ENCODE measurements at regions not wholly inside any gene's neighbourhood (a gene's known extent, or its start where the extent isn't known, plus 50 kb on each side); places are given as distances from the start of the nearest gene placed in this dataset.
A peak's percentile ranks its signal among the peaks of the same experiment; 100 is the strongest.
"Not testable (repeated sequence)": the region's sequence is repeated elsewhere in the genome, so short reads cannot be mapped to it uniquely, and the experiment has no call there.

DNA sequence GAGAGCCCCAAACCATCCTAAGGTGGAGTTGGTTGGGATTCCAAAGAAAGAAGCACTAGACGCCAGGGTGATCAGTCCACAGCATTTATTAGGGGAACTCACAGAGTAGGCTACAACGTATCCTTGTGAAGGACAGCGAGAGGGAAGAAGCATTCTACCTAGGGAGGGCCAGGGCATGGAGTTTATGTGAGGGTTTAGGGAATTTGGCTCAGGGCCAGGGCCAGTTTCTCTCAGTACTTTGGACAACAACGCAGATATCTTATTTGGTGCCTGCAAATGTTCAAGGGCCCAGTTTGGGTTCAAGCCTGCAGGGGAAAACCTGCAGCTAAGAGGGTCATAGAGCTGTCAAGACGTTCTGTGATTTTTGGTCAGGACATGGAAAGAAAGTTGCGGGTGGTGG, 73.9 kb upstream of the GJB6 start:
- Histone ChIP-seq H3K27me3 (peaks cover 39% of the 10 kb centered on the region), H3K4me3 (no peak overlapping the region), H3K4me1 (peaks cover 0 to 5% (median 0%) of the 10 kb centered on the region in 3 donors), H3K27ac (no peak overlapping the region), H3K36me3 (no peaks in the 10 kb centered on the region), H3K9me3 (peaks cover 0 to 19% (median 0%) of the 10 kb centered on the region in 3 donors)
- TF ChIP-seq POLR2A (IDR thresholded peaks at IDR 0.05) (no peak), POLR2AphosphoS5 (IDR thresholded peaks at IDR 0.05) (no peak)
- ATAC-seq, result no peak
- 90 to 100% methylated on average over 4 of the region's 6 CpGs for WGBS, 2 donors (ENCODE audit: low coverage in 1 of 2)

- Histone ChIP-seq H3K4me3 (no peak overlapping the region), H3K4me1 (peaks cover 0 to 5% (median 0%) of the 10 kb centered on the region in 3 donors), H3K9me3 (peaks cover 0 to 19% (median 0%) of the 10 kb centered on the region in 3 donors), H3K27me3 (peaks cover 44% of the 10 kb centered on the region), H3K27ac (no peak overlapping the region), H3K36me3 (no peaks in the 10 kb centered on the region)
- no peak for TF ChIP-seq CTCF (IDR thresholded peaks at IDR 0.05)
- no peak for TF ChIP-seq POLR2A (IDR thresholded peaks at IDR 0.05)
- no peak for TF ChIP-seq POLR2AphosphoS5 (IDR thresholded peaks at IDR 0.05)
- no peak for TF ChIP-seq EP300 (IDR thresholded peaks at IDR 0.05)
- no peak for ATAC-seq
- WGBS, 2 donors (ENCODE audit: low coverage in 1 of 2), result 22 to 80% methylated on average over 1 to 2 of the region's 2 CpGs
These were observed 73.5 kb upstream of the GJB6 start for GRCh38 chr13:20305587-20305986.

DNA sequence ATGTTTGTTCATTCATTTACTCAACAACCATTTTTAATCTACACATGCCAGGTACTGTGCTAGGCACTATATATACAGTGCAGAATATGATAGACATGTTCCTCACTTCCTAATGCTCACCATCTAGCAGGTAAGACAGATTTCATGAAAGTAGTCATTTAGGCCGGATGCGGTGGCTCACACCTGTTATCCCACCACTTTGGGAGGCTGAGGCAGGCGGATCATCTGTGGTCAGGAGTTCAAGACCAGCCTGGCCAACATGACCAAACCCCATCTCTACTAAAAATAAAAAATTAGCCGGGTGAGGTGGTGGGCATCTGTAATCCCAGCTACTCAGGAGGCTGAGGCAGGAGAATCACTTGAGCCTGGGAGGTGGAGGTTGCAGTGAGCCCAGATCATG, 71.9 kb upstream of the GJB6 start:
- not testable (repeated sequence) for ATAC-seq, H3K4me1 ChIP-seq, H3K36me3 ChIP-seq, H3K27ac ChIP-seq, H3K4me3 ChIP-seq
- Histone ChIP-seq H3K27me3 (peaks cover 59% of the 10 kb centered on the region), H3K9me3 (peaks cover 0 to 19% (median 0%) of the 10 kb centered on the region in 3 donors)
- WGBS, 2 donors (ENCODE audit: low coverage in 1 of 2), result 90% methylated on average over 1 of the region's 4 CpGs; no CpG with 5 or more reads in 1 of the 2 donors

DNA sequence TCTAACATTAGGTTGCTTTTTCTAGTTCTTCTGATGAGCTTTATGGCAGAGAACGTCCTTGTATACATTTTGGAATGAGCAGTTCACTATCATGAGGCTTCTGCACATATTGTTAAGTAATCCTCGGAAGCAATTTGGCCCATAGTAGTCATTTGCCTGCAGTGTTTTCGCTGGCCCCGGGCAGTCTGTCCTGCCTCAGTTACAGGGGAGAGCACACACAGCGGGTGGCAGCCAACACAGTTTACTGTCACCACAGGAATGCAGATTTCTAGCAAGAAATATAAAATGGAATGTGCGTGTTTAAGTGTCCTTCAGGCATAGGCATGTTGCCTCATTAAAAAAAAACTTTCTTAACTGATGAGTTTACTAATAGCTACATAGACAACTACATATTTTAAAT, 71.5 kb upstream of the GJB6 start:
- TF ChIP-seq POLR2A (IDR thresholded peaks at IDR 0.05), result no peak
- no peak for TF ChIP-seq EP300 (IDR thresholded peaks at IDR 0.05)
- TF ChIP-seq POLR2AphosphoS5 (IDR thresholded peaks at IDR 0.05), result no peak
- no peak for TF ChIP-seq CTCF (IDR thresholded peaks at IDR 0.05)
- H3K36me3 ChIP-seq, result no peaks in the 10 kb centered on the region
- peaks cover 63% of the 10 kb centered on the region for H3K27me3 ChIP-seq
- H3K9me3 ChIP-seq, result peaks cover 0 to 18% (median 0%) of the 10 kb centered on the region in 3 donors
- no peak overlapping the region for H3K27ac ChIP-seq
- no peak for ATAC-seq
- 44 to 100% methylated on average over 2 of the region's 6 CpGs for WGBS, 2 donors (ENCODE audit: low coverage in 1 of 2)
- H3K4me1 ChIP-seq, result peaks cover 0 to 5% (median 0%) of the 10 kb centered on the region in 3 donors
- H3K4me3 ChIP-seq, result no peak overlapping the region

- Histone ChIP-seq H3K4me1 (peaks cover 0 to 5% (median 0%) of the 10 kb centered on the region in 3 donors), H3K27me3 (peaks cover 67% of the 10 kb centered on the region), H3K9me3 (no peaks in the 10 kb centered on the region), H3K36me3 (no peaks in the 10 kb centered on the region), H3K4me3 (peak overlapping the region in 1 of 2 donors; percentile 34), H3K27ac (no peak overlapping the region)
- WGBS, 2 donors (ENCODE audit: low coverage in 1 of 2), result 25 to 69% methylated on average over 10 to 17 of the region's 56 CpGs
- ATAC-seq, result peak; percentile 46
- TF ChIP-seq POLR2A (IDR thresholded peaks at IDR 0.05) (no peak), EP300 (IDR thresholded peaks at IDR 0.05) (no peak), POLR2AphosphoS5 (IDR thresholded peaks at IDR 0.05) (no peak), CTCF (IDR thresholded peaks at IDR 0.05) (no peak)
These were observed 69.4 kb upstream of the GJB6 start for GRCh38 chr13:20301403-20302071.

DNA sequence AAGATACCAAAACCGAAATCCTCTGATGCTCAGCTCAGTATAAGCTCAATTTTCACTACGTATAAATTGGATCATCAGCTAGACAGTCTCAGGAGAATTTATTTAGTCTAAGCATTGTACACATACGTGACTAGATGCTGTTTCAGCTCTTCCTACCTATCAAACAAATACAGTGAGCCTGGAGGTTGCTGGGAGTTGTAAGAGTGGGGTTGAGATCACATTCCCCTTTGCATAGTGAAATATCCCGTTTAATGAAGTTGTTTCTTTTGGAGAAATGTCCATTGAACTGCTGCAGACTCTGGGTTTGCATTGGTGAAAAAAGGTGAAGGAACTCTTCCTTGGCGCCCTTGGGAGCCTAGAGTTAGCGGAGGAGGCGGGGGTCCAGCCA, 68.9 kb upstream of the GJB6 start:
- Histone ChIP-seq H3K36me3 (no peaks in the 10 kb centered on the region), H3K4me3 (peak overlapping the region in 1 of 2 donors; percentile 34), H3K27me3 (peaks cover 67% of the 10 kb centered on the region), H3K4me1 (peaks cover 0 to 5% (median 0%) of the 10 kb centered on the region in 3 donors), H3K27ac (no peak overlapping the region), H3K9me3 (no peaks in the 10 kb centered on the region)
- no peak for TF ChIP-seq POLR2A (IDR thresholded peaks at IDR 0.05)
- TF ChIP-seq POLR2AphosphoS5 (IDR thresholded peaks at IDR 0.05), result no peak
- TF ChIP-seq EP300 (IDR thresholded peaks at IDR 0.05), result no peak
- no peak for TF ChIP-seq CTCF (IDR thresholded peaks at IDR 0.05)
- whole genome bisulfite sequencing, 2 donors (ENCODE audit: low coverage in 1 of 2), result 70 to 75% methylated on average over 4 of the region's 7 CpGs
- no peak for ATAC-seq
